RWPE1 (cell line): ENCODE measurements at regions not wholly inside any gene's neighbourhood (a gene's known extent, or its start where the extent isn't known, plus 50 kb on each side); places are given as distances from the start of the nearest gene placed in this dataset.

ENCODE experiments used
- CTCF ChIA-PET: fragments of 350-600 bp; sonication (Branson Sonifier 250); formaldehyde crosslinking; extraction: SDS; loops from one replicate; lab custom pipeline; 2021; lab: Yijun Ruan, JAX
- POLR2A ChIA-PET: fragments of 400-600 bp; formaldehyde crosslinking; extraction: SDS; loops from one replicate; lab custom pipeline; 2020; ENCODE audit warnings: antibody characterized with exemption; ENCODE audit not compliant: low non-redundant PET; lab: Yijun Ruan, JAX
- DNase-seq: peaks from one replicate; pipeline ENCODE4 v3.0.0; 2012; ENCODE audit warnings: low spot score
- H3K27ac ChIP-seq: fragments of 450-650 bp; 2 replicates; pipeline ENCODE4 v1.5.1; 2017
- TF ChIP-seq, protein P1 (sequence below): fragments of 450-650 bp; conservative IDR thresholded peaks from 2 replicates; pipeline ENCODE4 v1.5.1; 2017; ENCODE audit warnings: low read depth, mild to moderate bottlenecking

DNA sequence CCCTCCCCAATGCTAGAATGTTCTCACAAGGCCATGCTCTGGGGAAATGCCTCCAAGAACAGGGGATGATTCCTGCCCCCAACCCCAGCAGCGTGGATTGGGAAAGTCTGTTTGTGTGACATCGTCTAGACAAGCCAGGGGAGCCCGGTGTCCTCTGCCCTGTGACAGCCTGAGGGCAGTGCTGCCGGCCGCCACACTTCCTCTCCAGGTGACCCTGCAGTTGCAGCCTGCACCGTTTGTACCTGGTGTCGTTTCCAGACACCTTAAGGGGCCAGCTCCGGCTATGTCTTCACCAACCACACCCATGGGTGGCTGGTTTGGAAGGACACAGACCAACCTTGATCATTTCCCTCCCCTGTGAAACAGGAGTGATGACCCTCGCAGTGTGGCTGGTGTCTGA is 372.6 kb downstream of the BCL11B start:
- ChIA-PET CTCF (no interaction called here), POLR2A (no interaction called here)
- no peak for DNase-seq
- H3K27ac ChIP-seq: no peak overlapping the region
- TF ChIP-seq, protein P1, sequence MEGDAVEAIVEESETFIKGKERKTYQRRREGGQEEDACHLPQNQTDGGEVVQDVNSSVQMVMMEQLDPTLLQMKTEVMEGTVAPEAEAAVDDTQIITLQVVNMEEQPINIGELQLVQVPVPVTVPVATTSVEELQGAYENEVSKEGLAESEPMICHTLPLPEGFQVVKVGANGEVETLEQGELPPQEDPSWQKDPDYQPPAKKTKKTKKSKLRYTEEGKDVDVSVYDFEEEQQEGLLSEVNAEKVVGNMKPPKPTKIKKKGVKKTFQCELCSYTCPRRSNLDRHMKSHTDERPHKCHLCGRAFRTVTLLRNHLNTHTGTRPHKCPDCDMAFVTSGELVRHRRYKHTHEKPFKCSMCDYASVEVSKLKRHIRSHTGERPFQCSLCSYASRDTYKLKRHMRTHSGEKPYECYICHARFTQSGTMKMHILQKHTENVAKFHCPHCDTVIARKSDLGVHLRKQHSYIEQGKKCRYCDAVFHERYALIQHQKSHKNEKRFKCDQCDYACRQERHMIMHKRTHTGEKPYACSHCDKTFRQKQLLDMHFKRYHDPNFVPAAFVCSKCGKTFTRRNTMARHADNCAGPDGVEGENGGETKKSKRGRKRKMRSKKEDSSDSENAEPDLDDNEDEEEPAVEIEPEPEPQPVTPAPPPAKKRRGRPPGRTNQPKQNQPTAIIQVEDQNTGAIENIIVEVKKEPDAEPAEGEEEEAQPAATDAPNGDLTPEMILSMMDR: no peak

DNA sequence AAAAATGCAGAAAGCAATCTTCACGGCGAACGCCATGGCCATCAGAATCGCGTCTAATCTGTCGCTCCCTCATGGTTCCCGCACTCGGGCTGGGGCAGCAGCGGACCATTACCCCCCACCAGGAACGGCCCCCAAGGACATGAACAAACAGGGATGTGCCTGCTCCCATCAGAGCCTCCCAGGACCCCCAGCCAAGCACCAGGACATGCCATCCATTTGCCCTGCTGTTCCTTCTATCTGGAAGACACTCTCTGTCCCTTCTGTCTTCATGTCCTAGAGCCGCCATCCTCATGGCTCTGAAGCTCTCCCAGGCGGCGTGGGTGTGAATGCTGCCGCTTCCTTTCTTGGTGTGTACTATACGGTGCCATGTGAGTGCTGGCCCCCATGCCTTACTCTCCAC is 371.8 kb downstream of the BCL11B start:
- POLR2A ChIA-PET: no interaction called here
- no peak overlapping the region for H3K27ac ChIP-seq
- DNase-seq: no peak
- TF ChIP-seq, protein P1: no peak
- CTCF ChIA-PET: no interaction called here

DNA sequence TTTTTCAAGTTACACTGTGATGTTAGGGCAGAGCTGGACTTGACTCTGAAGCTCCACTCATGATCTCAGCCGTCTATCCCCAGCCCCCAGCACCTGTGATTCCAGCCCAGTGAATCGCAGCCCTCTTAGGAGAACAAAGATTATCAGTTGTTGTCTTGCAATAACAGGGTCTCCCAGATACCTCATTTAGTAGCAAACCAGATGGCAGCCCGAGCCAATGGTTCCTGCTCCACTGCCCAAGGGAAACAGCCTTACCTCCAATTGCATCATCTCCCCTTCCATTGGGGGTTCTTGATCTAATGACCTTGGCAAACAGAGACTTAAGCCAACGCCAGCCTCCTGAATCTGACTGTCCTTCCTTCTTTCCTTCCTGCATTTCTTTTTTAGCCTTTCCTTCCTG is 371.2 kb downstream of the BCL11B start:
- DNase-seq: no peak
- no peak overlapping the region for H3K27ac ChIP-seq
- POLR2A ChIA-PET: no interaction called here
- CTCF ChIA-PET: no interaction called here
- TF ChIP-seq, protein P1: no peak

DNA sequence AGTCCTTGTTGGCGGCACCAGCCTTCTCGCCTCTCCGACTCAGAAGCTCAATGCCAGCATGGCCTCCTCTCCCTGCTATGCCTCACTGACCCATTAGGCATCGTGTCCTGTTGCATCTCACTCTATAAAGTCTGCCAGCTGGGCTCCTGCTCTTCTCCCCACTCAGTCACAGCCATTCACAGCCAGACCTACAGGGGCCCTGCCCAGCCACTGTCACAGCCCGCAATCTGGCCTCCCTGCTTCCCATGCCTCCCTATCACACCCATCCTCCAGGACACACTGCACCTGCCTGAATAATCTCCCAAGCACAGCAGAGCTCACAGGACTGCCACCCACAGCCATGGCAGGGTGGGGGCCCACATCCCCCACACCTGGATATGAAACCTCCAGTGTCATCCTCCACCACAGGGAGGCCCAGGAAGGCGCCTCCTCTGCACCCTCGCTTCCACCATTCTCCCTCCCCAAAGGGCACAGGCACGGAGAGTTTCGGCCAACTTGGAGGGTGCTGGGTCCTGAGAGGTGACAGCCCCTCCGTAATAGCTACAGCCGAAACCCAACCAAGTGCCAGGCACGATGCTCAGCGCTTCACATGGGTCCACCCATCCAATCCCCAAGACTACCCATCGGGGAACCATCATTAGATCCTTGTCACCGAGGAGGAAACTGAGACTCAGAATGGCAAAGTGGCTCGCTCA is 370.3 kb downstream of the BCL11B start:
- H3K27ac ChIP-seq: no peak overlapping the region
- no peak for DNase-seq
- CTCF ChIA-PET: interaction anchor here (0.5 to 1.0 kb wide), 2 partner anchors 26 to 30 kb away, joined by 3 read pairs; no protein-coding TSS in a partner anchor
- TF ChIP-seq, protein P1: no peak
- POLR2A ChIA-PET: no interaction called here

DNA sequence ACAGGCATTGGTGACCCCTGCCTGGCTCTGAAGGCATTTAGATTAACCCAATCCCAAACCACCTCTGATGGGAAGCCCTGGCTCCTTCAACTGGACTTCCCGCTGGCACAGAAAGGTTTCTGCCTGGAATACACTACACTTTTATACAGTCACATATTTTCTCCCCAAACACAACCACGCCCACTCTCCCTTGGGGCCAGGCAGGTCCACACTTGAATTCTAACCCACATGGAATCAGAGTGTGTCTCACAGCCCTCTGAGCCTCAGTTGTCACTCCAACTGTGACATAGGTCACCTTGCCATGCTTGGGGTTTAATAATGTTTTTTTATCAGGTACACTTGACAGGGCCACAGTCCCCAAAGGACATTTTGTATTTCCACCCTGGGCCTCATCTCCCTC is 368.6 kb downstream of the BCL11B start:
- CTCF ChIA-PET: interaction anchor here (0.7 kb wide), 1 partner anchor 12 kb away, joined by 3 read pairs; no protein-coding TSS in a partner anchor

DNA sequence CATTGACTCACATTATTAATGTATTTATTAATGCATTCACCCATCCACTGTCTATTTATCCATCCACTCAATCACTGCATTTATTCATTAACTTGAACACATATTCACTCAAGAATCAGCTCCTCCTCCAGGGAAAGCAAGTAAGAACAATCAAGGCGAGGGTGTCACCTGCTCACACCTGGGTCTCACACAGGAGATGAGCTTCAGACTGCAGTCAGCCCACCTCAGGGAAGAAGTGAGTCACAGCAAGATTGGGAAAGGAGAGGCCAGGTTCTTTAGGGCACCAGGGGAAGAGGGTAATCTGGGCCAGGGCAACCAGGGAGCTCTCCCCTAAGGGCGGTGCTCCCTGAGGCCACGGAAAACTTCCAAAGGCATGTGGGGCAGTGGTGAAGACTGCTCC is 367.3 kb downstream of the BCL11B start:
- CTCF ChIA-PET: no interaction called here
- POLR2A ChIA-PET: no interaction called here
- H3K27ac ChIP-seq: peak overlapping the region; percentile 98
- DNase-seq: no peak
- TF ChIP-seq, protein P1: no peak

More for the DNA sequence above, 368.6 kb downstream of the BCL11B start:
- TF ChIP-seq, protein P1: no peak
- POLR2A ChIA-PET: no interaction called here
- peak; percentile 60 for DNase-seq
- peak overlapping the region; percentile 62 for H3K27ac ChIP-seq
